RWPE2 (cell line): ENCODE measurements at regions not wholly inside any gene's neighbourhood (a gene's known extent, or its start where the extent isn't known, plus 50 kb on each side); places are given as distances from the start of the nearest gene placed in this dataset.

ENCODE experiments used
- ATAC-seq: fragments of 200-7000 bp; cut with Tn5 transposase; 3 replicates; pipeline ENCODE4 v1.9.1; 2021; ENCODE audit warnings: low read depth
- DNase-seq: peaks from one replicate; pipeline ENCODE4 v3.0.0-alpha.2; 2020; ENCODE audit warnings: low spot score
- H3K27ac ChIP-seq: fragments of 450-650 bp; 2 replicates; pipeline ENCODE4 v1.5.1; 2017; ENCODE audit warnings: mild to moderate bottlenecking; ENCODE audit not compliant: poor library complexity, severe bottlenecking
- H3K27me3 ChIP-seq: fragments of 250-450 bp; sonication (Bioruptor Pico); 2 replicates; pipeline ENCODE4 v1.5.1; 2021; ENCODE audit warnings: mild to moderate bottlenecking, moderate library complexity; ENCODE audit not compliant: insufficient read depth, poor library complexity, severe bottlenecking
- H3K36me3 ChIP-seq: fragments of 250-450 bp; sonication (Bioruptor Pico); 2 replicates; pipeline ENCODE4 v1.5.1; 2020; ENCODE audit warnings: low read depth, mild to moderate bottlenecking, moderate library complexity
- H3K4me1 ChIP-seq: fragments of 250-450 bp; sonication (Bioruptor Pico); 2 replicates; pipeline ENCODE4 v1.5.1; 2021; ENCODE audit warnings: mild to moderate bottlenecking, moderate library complexity; ENCODE audit not compliant: insufficient read depth, poor library complexity, severe bottlenecking
- H3K4me3 ChIP-seq: fragments of 250-450 bp; sonication (Bioruptor Pico); 2 replicates; pipeline ENCODE4 v1.5.1; 2021; ENCODE audit warnings: mild to moderate bottlenecking, moderate library complexity; ENCODE audit not compliant: severe bottlenecking
- H3K9me3 ChIP-seq: fragments of 250-450 bp; sonication (Bioruptor Pico); 2 replicates; pipeline ENCODE4 v1.5.1; 2021; ENCODE audit warnings: mild to moderate bottlenecking, moderate library complexity; ENCODE audit not compliant: severe bottlenecking
- CTCF ChIP-seq: fragments of 450-650 bp; IDR thresholded peaks from one replicate; pipeline ENCODE4 v1.5.1; 2017; ENCODE audit warnings: mild to moderate bottlenecking, moderate library complexity; ENCODE audit not compliant: poor library complexity, severe bottlenecking

DNA sequence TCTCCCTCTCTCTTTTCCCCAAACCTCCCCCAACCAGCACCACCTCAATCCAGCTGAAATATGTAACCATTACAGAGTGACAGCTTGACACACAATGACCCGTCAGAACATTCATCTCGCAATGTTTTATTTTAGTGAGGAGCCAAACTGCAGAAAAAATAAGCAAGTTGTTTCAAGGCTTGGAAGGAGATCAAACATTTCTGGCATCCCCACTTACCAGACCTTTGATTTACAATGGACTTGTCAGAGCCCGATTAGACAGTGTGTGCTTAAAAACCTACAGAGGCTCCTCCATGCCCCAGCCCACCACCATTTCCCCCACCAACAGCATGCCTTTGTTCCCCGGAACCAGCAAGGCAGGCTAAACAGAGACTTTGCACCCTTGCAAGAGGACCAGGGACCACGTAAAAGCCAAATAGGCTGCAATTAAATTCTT is 382.8 kb upstream of the ZNF507 start:
- TF ChIP-seq CTCF: no peak
- Histone ChIP-seq H3K27me3 (peaks cover 5% of the 10 kb centered on the region), H3K4me1 (no peaks in the 10 kb centered on the region), H3K36me3 (no peaks in the 10 kb centered on the region), H3K9me3 (peaks cover 3% of the 10 kb centered on the region), H3K4me3 (no peak overlapping the region), H3K27ac (no peak overlapping the region)
- ATAC-seq (no peak), DNase-seq (no peak)

- no peak for TF ChIP-seq CTCF
- Histone ChIP-seq H3K36me3 (no peaks in the 10 kb centered on the region), H3K27ac (no peak overlapping the region), H3K27me3 (peaks cover 5% of the 10 kb centered on the region), H3K4me1 (no peaks in the 10 kb centered on the region), H3K9me3 (peaks cover 3% of the 10 kb centered on the region), H3K4me3 (no peak overlapping the region)
- no peak for DNase-seq
- no peak for ATAC-seq
These were observed 381.7 kb upstream of the ZNF507 start for GRCh38 chr19:31963746-31964145.

GRCh38 chr19:31969016-31969415 is 376.4 kb upstream of the ZNF507 start:
- Histone ChIP-seq H3K4me1 (no peaks in the 10 kb centered on the region), H3K27me3 (no peaks in the 10 kb centered on the region), H3K4me3 (no peak overlapping the region), H3K9me3 (peaks cover 3% of the 10 kb centered on the region), H3K36me3 (no peaks in the 10 kb centered on the region), H3K27ac (no peak overlapping the region)
- ATAC-seq (no peak), DNase-seq (no peak)
- no peak for TF ChIP-seq CTCF

DNA sequence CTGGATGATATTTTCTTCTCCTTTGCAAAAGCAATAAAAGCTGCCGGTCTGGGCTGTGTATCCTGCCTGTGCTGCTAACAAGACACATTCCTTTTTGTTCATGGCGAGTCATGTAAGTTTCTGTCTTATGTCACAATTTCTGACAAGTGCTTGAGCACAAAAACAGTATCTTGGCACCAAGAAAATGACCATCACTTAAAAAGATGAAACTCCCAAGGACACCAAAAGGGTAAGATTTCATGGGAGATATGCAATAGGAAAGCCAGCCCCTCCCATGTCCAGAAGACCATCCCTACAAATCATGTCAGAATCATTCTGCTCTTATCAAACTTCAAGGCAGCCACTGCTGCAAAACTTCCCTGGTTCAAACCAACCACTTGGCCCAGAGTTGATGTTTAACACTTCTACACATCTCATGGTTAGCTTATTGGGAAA is 375.4 kb upstream of the ZNF507 start:
- Histone ChIP-seq H3K9me3 (peaks cover 3% of the 10 kb centered on the region), H3K27ac (no peak overlapping the region), H3K4me1 (no peaks in the 10 kb centered on the region), H3K27me3 (no peaks in the 10 kb centered on the region), H3K4me3 (no peak overlapping the region), H3K36me3 (no peaks in the 10 kb centered on the region)
- TF ChIP-seq CTCF: no peak
- no peak for DNase-seq
- no peak for ATAC-seq

DNA sequence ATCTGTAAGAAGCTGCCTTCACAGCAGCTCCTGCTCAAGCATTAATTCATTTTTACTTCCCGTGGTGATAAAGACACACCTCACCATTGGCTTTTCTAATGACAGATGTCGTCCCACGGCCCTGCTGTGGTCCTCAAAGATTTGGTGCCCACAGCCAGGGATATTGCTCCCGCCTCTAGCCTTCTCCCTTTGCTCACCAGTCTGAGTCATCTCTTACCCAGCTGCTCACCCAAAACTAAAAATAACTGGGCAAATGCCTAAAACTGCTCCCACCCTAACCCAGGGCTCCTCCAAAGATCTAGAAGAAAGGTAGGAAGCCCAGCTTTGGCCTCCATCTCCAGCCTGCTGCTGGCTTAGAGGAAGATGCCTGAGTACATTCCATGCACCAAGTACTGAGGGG is 371.1 kb upstream of the ZNF507 start:
- DNase-seq (no peak), ATAC-seq (no peak)
- H3K4me3 ChIP-seq: no peak overlapping the region
- TF ChIP-seq CTCF: no peak
- no peaks in the 10 kb centered on the region for H3K9me3 ChIP-seq
- H3K27ac ChIP-seq: no peak overlapping the region
- no peaks in the 10 kb centered on the region for H3K36me3 ChIP-seq
- H3K27me3 ChIP-seq: no peaks in the 10 kb centered on the region
- no peaks in the 10 kb centered on the region for H3K4me1 ChIP-seq
